ENCODE measurements at regions not wholly inside any gene's neighbourhood (a gene's known extent, or its start where the extent isn't known, plus 50 kb on each side); places are given as distances from the start of the nearest gene placed in this dataset.

DNA sequence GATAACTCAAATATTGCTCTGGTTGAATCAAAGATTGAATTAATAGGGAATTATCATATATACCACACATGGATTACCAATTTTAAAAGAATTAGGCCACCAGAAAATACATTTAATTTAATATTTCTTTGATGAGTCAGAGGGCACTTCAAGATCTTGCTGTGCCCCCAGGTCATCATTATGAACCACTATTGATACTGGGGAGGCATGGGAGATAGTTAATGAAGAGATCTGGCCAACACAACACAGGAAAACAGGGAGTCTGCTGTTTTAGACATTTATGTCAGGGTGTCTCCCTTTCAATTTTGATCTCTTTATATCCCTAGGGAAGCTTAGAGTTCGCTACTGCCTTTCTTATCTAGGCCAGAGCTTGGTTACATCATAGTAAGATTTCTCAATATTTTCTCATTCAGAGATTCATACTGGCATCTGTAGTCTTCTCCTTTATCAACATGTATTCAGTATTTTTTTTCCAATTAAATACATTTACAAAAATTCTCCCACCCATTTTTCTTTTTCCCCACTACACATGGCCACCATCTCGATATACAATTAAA lies 158.3 kb upstream of the ZFHX3 start:
- ATAC-seq: no peak

GRCh38 chr16:73205153-73205886 lies 157.4 kb upstream of the ZFHX3 start:
- no peak for TF ChIP-seq TCF4 (CRISPR knock-in tag; IDR thresholded peaks at IDR 0.05; ENCODE audit: borderline replicate concordance)
- ATAC-seq: no peak

More for the DNA sequence above, 158.3 kb upstream of the ZFHX3 start:
- TF ChIP-seq, protein P1, sequence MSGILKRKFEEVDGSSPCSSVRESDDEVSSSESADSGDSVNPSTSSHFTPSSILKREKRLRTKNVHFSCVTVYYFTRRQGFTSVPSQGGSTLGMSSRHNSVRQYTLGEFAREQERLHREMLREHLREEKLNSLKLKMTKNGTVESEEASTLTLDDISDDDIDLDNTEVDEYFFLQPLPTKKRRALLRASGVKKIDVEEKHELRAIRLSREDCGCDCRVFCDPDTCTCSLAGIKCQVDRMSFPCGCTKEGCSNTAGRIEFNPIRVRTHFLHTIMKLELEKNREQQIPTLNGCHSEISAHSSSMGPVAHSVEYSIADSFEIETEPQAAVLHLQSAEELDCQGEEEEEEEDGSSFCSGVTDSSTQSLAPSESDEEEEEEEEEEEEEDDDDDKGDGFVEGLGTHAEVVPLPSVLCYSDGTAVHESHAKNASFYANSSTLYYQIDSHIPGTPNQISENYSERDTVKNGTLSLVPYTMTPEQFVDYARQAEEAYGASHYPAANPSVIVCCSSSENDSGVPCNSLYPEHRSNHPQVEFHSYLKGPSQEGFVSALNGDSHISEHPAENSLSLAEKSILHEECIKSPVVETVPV (CRISPR knock-in tag; IDR thresholded peaks at IDR 0.05): no peak
- no peak for TF ChIP-seq TOX (CRISPR knock-in tag; IDR thresholded peaks at IDR 0.05; ENCODE audit: borderline replicate concordance)
- no peak for TF ChIP-seq PPARA (CRISPR knock-in tag; IDR thresholded peaks at IDR 0.05; ENCODE audit: borderline replicate concordance)
- TF ChIP-seq, protein P2, sequence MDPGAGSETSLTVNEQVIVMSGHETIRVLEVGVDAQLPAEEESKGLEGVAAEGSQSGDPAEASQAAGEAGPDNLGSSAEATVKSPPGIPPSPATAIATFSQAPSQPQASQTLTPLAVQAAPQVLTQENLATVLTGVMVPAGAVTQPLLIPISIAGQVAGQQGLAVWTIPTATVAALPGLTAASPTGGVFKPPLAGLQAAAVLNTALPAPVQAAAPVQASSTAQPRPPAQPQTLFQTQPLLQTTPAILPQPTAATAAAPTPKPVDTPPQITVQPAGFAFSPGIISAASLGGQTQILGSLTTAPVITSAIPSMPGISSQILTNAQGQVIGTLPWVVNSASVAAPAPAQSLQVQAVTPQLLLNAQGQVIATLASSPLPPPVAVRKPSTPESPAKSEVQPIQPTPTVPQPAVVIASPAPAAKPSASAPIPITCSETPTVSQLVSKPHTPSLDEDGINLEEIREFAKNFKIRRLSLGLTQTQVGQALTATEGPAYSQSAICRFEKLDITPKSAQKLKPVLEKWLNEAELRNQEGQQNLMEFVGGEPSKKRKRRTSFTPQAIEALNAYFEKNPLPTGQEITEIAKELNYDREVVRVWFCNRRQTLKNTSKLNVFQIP (CRISPR knock-in tag; IDR thresholded peaks at IDR 0.05; ENCODE audit: borderline replicate concordance, low read depth): no peak
- no peak for TF ChIP-seq ZNF565 (CRISPR knock-in tag; conservative IDR thresholded peaks at IDR 0.05; ENCODE audit: low read depth)
- TF ChIP-seq OSR1 (CRISPR knock-in tag; IDR thresholded peaks at IDR 0.05): no peak
- TF ChIP-seq, protein P3, sequence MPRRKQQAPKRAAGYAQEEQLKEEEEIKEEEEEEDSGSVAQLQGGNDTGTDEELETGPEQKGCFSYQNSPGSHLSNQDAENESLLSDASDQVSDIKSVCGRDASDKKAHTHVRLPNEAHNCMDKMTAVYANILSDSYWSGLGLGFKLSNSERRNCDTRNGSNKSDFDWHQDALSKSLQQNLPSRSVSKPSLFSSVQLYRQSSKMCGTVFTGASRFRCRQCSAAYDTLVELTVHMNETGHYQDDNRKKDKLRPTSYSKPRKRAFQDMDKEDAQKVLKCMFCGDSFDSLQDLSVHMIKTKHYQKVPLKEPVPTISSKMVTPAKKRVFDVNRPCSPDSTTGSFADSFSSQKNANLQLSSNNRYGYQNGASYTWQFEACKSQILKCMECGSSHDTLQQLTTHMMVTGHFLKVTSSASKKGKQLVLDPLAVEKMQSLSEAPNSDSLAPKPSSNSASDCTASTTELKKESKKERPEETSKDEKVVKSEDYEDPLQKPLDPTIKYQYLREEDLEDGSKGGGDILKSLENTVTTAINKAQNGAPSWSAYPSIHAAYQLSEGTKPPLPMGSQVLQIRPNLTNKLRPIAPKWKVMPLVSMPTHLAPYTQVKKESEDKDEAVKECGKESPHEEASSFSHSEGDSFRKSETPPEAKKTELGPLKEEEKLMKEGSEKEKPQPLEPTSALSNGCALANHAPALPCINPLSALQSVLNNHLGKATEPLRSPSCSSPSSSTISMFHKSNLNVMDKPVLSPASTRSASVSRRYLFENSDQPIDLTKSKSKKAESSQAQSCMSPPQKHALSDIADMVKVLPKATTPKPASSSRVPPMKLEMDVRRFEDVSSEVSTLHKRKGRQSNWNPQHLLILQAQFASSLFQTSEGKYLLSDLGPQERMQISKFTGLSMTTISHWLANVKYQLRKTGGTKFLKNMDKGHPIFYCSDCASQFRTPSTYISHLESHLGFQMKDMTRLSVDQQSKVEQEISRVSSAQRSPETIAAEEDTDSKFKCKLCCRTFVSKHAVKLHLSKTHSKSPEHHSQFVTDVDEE (CRISPR knock-in tag; IDR thresholded peaks at IDR 0.05): no peak
- TF ChIP-seq GLIS3 (CRISPR knock-in tag; IDR thresholded peaks at IDR 0.05): no peak
- no peak for TF ChIP-seq BACH2 (CRISPR knock-in tag; IDR thresholded peaks at IDR 0.05; ENCODE audit: borderline replicate concordance)
- no peak for TF ChIP-seq ZNF8 (CRISPR knock-in tag; IDR thresholded peaks at IDR 0.05)
- no peak for TF ChIP-seq CSDC2 (CRISPR knock-in tag; IDR thresholded peaks at IDR 0.05)
- TF ChIP-seq SNAI2 (CRISPR knock-in tag; IDR thresholded peaks at IDR 0.05): no peak
- no peak for TF ChIP-seq ZNF70 (CRISPR knock-in tag; IDR thresholded peaks at IDR 0.05)
- TF ChIP-seq ARNTL (CRISPR knock-in tag; IDR thresholded peaks at IDR 0.05; ENCODE audit: borderline replicate concordance, low read depth): no peak
- no peak for TF ChIP-seq TCF4 (CRISPR knock-in tag; IDR thresholded peaks at IDR 0.05; ENCODE audit: borderline replicate concordance)

- TF ChIP-seq RARB (CRISPR knock-in tag; IDR thresholded peaks at IDR 0.05) (no peak), ZNF565 (CRISPR knock-in tag; conservative IDR thresholded peaks at IDR 0.05; ENCODE audit: low read depth) (no peak), ZFP3 (CRISPR knock-in tag; IDR thresholded peaks at IDR 0.05) (no peak), ARNTL (CRISPR knock-in tag; IDR thresholded peaks at IDR 0.05; ENCODE audit: borderline replicate concordance, low read depth) (no peak), PATZ1 (CRISPR knock-in tag; IDR thresholded peaks at IDR 0.05; ENCODE audit: borderline replicate concordance) (no peak), GLIS3 (CRISPR knock-in tag; IDR thresholded peaks at IDR 0.05) (no peak), ZC3H10 (CRISPR knock-in tag; IDR thresholded peaks at IDR 0.05) (no peak), ISL1 (CRISPR knock-in tag; IDR thresholded peaks at IDR 0.05) (no peak), CSDC2 (CRISPR knock-in tag; IDR thresholded peaks at IDR 0.05) (no peak)
- TF ChIP-seq, protein P1 (CRISPR knock-in tag; IDR thresholded peaks at IDR 0.05): no peak
- ATAC-seq: no peak
Observed at GRCh38 chr16:73204359-73205152, 156.6 kb upstream of the ZFHX3 start.

All from SK-N-SH treated with all-trans-retinoic acid at 6 μM for 48 hours (cell line).